Esophagus muscularis mucosa (tissue), 4 donors: ENCODE measurements at regions not wholly inside any gene's neighbourhood (a gene's known extent, or its start where the extent isn't known, plus 50 kb on each side); places are given as distances from the start of the nearest gene placed in this dataset.

Experiments used
- DNase-seq: peaks from one replicate; pipeline ENCODE4 v3.0.0-alpha.2; 2017; ENCODE audit errors: extremely low spot score
- H3K27ac ChIP-seq, 4 donors: fragments of 200-600 bp; sonication (generic); replicated peaks in 1 of 4; 1 replicate in 3 of 4; 2 replicates in 1 of 4; pipeline ENCODE4 v1.5.1; 2016 to 2019; ENCODE audit warnings: mild to moderate bottlenecking in 1 of 4
- H3K27me3 ChIP-seq, 4 donors: fragments of 200-600 bp; sonication (generic); one replicate each; pipeline versions ENCODE4 v1.5.1 to v1.6.0; 2016 to 2019
- H3K36me3 ChIP-seq, 4 donors: fragments of 200-600 bp; sonication (generic); one replicate each; pipeline ENCODE4 v1.5.1; 2016 to 2019
- H3K4me1 ChIP-seq, 4 donors: fragments of 200-600 bp; sonication (generic); one replicate each; pipeline ENCODE4 v1.5.1; 2016 to 2019
- H3K4me3 ChIP-seq, 4 donors: fragments of 200-600 bp; sonication (generic); 1 replicate in 2 of 4; 2 replicates in 2 of 4; pipeline ENCODE4 v1.5.1; 2016 to 2019; ENCODE audit warnings: mild to moderate bottlenecking in 4 of 4, moderate library complexity in 1 of 4
- H3K9me3 ChIP-seq, 4 donors: fragments of 200-600 bp; sonication (generic); 1 replicate in 3 of 4; 2 replicates in 1 of 4; pipeline ENCODE4 v1.5.1; 2016 to 2019
- EP300 ChIP-seq: sonication (generic); formaldehyde crosslinking; IDR thresholded peaks from one replicate; pipeline ENCODE4 v1.6.1; 2017; ENCODE audit warnings: antibody characterized with exemption
- POLR2A ChIP-seq: fragments of 450-650 bp; IDR thresholded peaks from one replicate; pipeline ENCODE4 v1.6.1; 2017; ENCODE audit warnings: antibody characterized with exemption, moderate library complexity, mild to moderate bottlenecking, low read depth
- POLR2AphosphoS5 ChIP-seq, 2 donors: sonication (generic); formaldehyde crosslinking; IDR thresholded peaks; one replicate each; pipeline ENCODE4 v1.6.1; 2017; ENCODE audit warnings: antibody characterized with exemption in 2 of 2
- WGBS: methylation state at CpG from one replicate; pipeline ENCODE4 v1.1.5; 2018; 5-methylcytosine and 5-hydroxymethylcytosine counted together
- intact Hi-C: fragments of 100-400 bp; cut with DNase I; formaldehyde crosslinking; loops from one replicate; pipeline ENCODE4 v1.15.1; 2023
- TF ChIP-seq, protein P1 (sequence below), 3 experiments: fragments of 200-600 bp in 2 of 3; fragments of 450-650 bp in 1 of 3; sonication (generic) in 2 of 3; IDR thresholded peaks; one replicate each; pipeline ENCODE4 v1.5.1; 2017 to 2019; ENCODE audit warnings: antibody characterized with exemption in 3 of 3, mild to moderate bottlenecking in 2 of 3, moderate library complexity in 1 of 3

GRCh38 chr2:221353201-221353600 is 218.9 kb downstream of the EPHA4 start:
- Histone ChIP-seq H3K36me3 (no peaks in the 10 kb centered on the region), H3K4me1 (peaks cover 0 to 11% (median 5%) of the 10 kb centered on the region in 4 donors), H3K27me3 (no peaks in the 10 kb centered on the region), H3K27ac (no peak overlapping the region), H3K4me3 (no peak overlapping the region), H3K9me3 (no peaks in the 10 kb centered on the region)
- DNase-seq = no peak
- intact Hi-C loops = no loop called here
- TF ChIP-seq, protein P1, sequence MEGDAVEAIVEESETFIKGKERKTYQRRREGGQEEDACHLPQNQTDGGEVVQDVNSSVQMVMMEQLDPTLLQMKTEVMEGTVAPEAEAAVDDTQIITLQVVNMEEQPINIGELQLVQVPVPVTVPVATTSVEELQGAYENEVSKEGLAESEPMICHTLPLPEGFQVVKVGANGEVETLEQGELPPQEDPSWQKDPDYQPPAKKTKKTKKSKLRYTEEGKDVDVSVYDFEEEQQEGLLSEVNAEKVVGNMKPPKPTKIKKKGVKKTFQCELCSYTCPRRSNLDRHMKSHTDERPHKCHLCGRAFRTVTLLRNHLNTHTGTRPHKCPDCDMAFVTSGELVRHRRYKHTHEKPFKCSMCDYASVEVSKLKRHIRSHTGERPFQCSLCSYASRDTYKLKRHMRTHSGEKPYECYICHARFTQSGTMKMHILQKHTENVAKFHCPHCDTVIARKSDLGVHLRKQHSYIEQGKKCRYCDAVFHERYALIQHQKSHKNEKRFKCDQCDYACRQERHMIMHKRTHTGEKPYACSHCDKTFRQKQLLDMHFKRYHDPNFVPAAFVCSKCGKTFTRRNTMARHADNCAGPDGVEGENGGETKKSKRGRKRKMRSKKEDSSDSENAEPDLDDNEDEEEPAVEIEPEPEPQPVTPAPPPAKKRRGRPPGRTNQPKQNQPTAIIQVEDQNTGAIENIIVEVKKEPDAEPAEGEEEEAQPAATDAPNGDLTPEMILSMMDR (IDR thresholded peaks at IDR 0.05) = no peak
- TF ChIP-seq EP300 (no peak), POLR2A (no peak), POLR2AphosphoS5 (IDR thresholded peaks at IDR 0.05) (no peak)
- WGBS = 99% methylated on average over 4 of the region's 4 CpGs

- H3K4me1 ChIP-seq = no peaks in the 10 kb centered on the region
- no peak overlapping the region for H3K4me3 ChIP-seq
- H3K27me3 ChIP-seq = no peaks in the 10 kb centered on the region
- H3K9me3 ChIP-seq = no peaks in the 10 kb centered on the region
- no peaks in the 10 kb centered on the region for H3K36me3 ChIP-seq
- DNase-seq = no peak
- WGBS = 89% methylated on average over 3 of the region's 3 CpGs
- TF ChIP-seq POLR2AphosphoS5 (IDR thresholded peaks at IDR 0.05) (no peak), EP300 (no peak)
- TF ChIP-seq, protein P1 (IDR thresholded peaks at IDR 0.05) = no peak
- no peak overlapping the region for H3K27ac ChIP-seq
- intact Hi-C loops = no loop called here
Observed at GRCh38 chr2:221360312-221360711, 211.8 kb downstream of the EPHA4 start.

GRCh38 chr2:221360742-221361141 is 211.4 kb downstream of the EPHA4 start:
- 68% methylated on average over 6 of the region's 6 CpGs for WGBS
- H3K27ac ChIP-seq = no peak overlapping the region
- H3K4me1 ChIP-seq = no peaks in the 10 kb centered on the region
- no peaks in the 10 kb centered on the region for H3K36me3 ChIP-seq
- DNase-seq = no peak
- H3K27me3 ChIP-seq = no peaks in the 10 kb centered on the region
- intact Hi-C loops = no loop called here
- no peaks in the 10 kb centered on the region for H3K9me3 ChIP-seq
- TF ChIP-seq EP300 (no peak), POLR2AphosphoS5 (IDR thresholded peaks at IDR 0.05) (no peak), POLR2A (no peak)
- TF ChIP-seq, protein P1 (IDR thresholded peaks at IDR 0.05) = no peak
- no peak overlapping the region for H3K4me3 ChIP-seq

DNA sequence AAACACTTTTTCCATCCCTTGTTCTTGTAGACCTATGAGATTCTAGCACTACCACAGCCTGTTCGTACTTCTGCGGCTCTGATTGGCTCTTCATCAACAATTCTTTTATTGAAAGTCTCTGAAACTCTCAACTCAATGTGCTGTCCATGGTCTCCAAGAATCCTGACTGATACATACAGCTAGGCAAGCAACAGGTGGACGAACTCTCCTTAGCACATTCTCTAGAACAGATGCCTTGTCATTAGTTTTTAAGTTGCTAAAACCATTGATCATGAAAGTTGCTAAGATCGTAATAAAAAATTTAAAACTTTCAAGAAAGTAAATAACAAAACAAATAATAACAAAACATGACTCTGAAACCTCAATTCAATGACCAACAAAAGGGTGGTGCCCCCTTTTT is 210.5 kb downstream of the EPHA4 start:
- 77% methylated on average over 4 of the region's 4 CpGs for WGBS
- H3K27me3 ChIP-seq = no peaks in the 10 kb centered on the region
- intact Hi-C loops = no loop called here
- no peaks in the 10 kb centered on the region for H3K36me3 ChIP-seq
- H3K4me3 ChIP-seq = no peak overlapping the region
- H3K4me1 ChIP-seq = no peaks in the 10 kb centered on the region
- no peak for DNase-seq
- H3K9me3 ChIP-seq = no peaks in the 10 kb centered on the region
- TF ChIP-seq POLR2A = no peak
- TF ChIP-seq EP300 = no peak
- TF ChIP-seq POLR2AphosphoS5 (IDR thresholded peaks at IDR 0.05) = no peak
- TF ChIP-seq, protein P1 (IDR thresholded peaks at IDR 0.05) = no peak
- no peak overlapping the region for H3K27ac ChIP-seq

GRCh38 chr2:221364672-221365071 is 207.4 kb downstream of the EPHA4 start:
- no peaks in the 10 kb centered on the region for H3K9me3 ChIP-seq
- no peak overlapping the region for H3K4me3 ChIP-seq
- no peak for TF ChIP-seq POLR2AphosphoS5 (IDR thresholded peaks at IDR 0.05)
- no peak for TF ChIP-seq EP300
- TF ChIP-seq POLR2A = no peak
- TF ChIP-seq, protein P1 (IDR thresholded peaks at IDR 0.05) = no peak
- DNase-seq = no peak
- H3K4me1 ChIP-seq = no peaks in the 10 kb centered on the region
- intact Hi-C loops = no loop called here
- H3K27me3 ChIP-seq = no peaks in the 10 kb centered on the region
- H3K27ac ChIP-seq = no peak overlapping the region
- no peaks in the 10 kb centered on the region for H3K36me3 ChIP-seq
- 88% methylated on average over 3 of the region's 3 CpGs for WGBS
